Calu3 (cell line): ENCODE measurements at regions not wholly inside any gene's neighbourhood (a gene's known extent, or its start where the extent isn't known, plus 50 kb on each side); places are given as distances from the start of the nearest gene placed in this dataset.

ENCODE experiments used
- BruUV-seq: library from RNA; stranded (reverse); fragments of 400-500 nt; replicated peaks from 2 replicates; lab custom pipeline; 2021; lab: Mats Ljungman, UMichigan
- CTCF ChIA-PET: fragments of 300-600 bp; sonication (Branson Sonifier 250); formaldehyde crosslinking; loops from one replicate; lab custom pipeline; 2022; ENCODE audit warnings: antibody characterized with exemption; lab: Charles Lee
- DNase-seq: peaks from one replicate; pipeline ENCODE4 v3.0.0; 2022
- H3K27ac Mint-ChIP-seq: one replicate; pipeline ENCODE4 v1.8.0; 2022; ENCODE audit warnings: mixed read lengths; ENCODE audit not compliant: unreplicated experiment
- H3K27me3 Mint-ChIP-seq: one replicate; pipeline ENCODE4 v1.8.0; 2022; ENCODE audit warnings: mixed read lengths; ENCODE audit not compliant: unreplicated experiment
- H3K36me3 Mint-ChIP-seq: one replicate; pipeline ENCODE4 v1.8.0; 2022; ENCODE audit warnings: mild to moderate bottlenecking, moderate library complexity, mixed read lengths; ENCODE audit not compliant: insufficient read depth, unreplicated experiment
- H3K4me1 Mint-ChIP-seq: one replicate; pipeline ENCODE4 v1.8.0; 2022; ENCODE audit warnings: mild to moderate bottlenecking, low read depth, mixed read lengths; ENCODE audit not compliant: unreplicated experiment
- H3K4me3 Mint-ChIP-seq: one replicate; pipeline ENCODE4 v1.8.0; 2022; ENCODE audit warnings: mild to moderate bottlenecking, low read depth, moderate library complexity, mixed read lengths; ENCODE audit not compliant: unreplicated experiment
- H3K9me3 Mint-ChIP-seq: one replicate; pipeline ENCODE4 v1.8.0; 2022; ENCODE audit warnings: low read depth, mixed read lengths; ENCODE audit not compliant: unreplicated experiment
- CTCF ChIP-seq: fragments of 200-600 bp; IDR thresholded peaks from one replicate; pipeline ENCODE4 v1.8.0; 2022; ENCODE audit warnings: antibody characterized with exemption; ENCODE audit not compliant: unreplicated experiment
- intact Hi-C: fragments of 100-400 bp; cut with micrococcal nuclease; formaldehyde crosslinking; loops from one replicate; pipeline ENCODE4 v1.10.0; 2022; ENCODE audit not compliant: unreplicated experiment

- BruUV-seq, result no TSS peak
- no peak overlapping the region for H3K27ac Mint-ChIP-seq
- CTCF ChIA-PET, result no interaction called here
- DNase-seq, result no peak
- H3K36me3 Mint-ChIP-seq, result no peaks in the 10 kb centered on the region
- H3K4me1 Mint-ChIP-seq, result peaks cover 37% of the 10 kb centered on the region
- no peak overlapping the region for H3K4me3 Mint-ChIP-seq
- intact Hi-C loops, result loop anchor here (10.0 kb wide), 4 partner anchors 128 to 1142 kb away; no protein-coding TSS in a partner anchor
- no peaks in the 10 kb centered on the region for H3K27me3 Mint-ChIP-seq
- no peak for TF ChIP-seq CTCF
- H3K9me3 Mint-ChIP-seq, result no peaks in the 10 kb centered on the region
Measured at GRCh38 chr1:198082576-198082975, 74.2 kb upstream of the NEK7 start.

- no peak overlapping the region for H3K27ac Mint-ChIP-seq
- BruUV-seq, result no TSS peak
- TF ChIP-seq CTCF, result no peak
Measured at GRCh38 chr1:198083549-198083948, 73.2 kb upstream of the NEK7 start.

GRCh38 chr1:198084241-198084908, 72.4 kb upstream of the NEK7 start:
- BruUV-seq, result no TSS peak
- H3K27ac Mint-ChIP-seq, result no peak overlapping the region
- H3K9me3 Mint-ChIP-seq, result no peaks in the 10 kb centered on the region
- H3K4me3 Mint-ChIP-seq, result no peak overlapping the region
- intact Hi-C loops, result loop anchor here (10.0 kb wide), 4 partner anchors 130 to 1140 kb away; no protein-coding TSS in a partner anchor
- no peaks in the 10 kb centered on the region for H3K36me3 Mint-ChIP-seq
- CTCF ChIA-PET, result interaction anchor here (0.8 kb wide), 1 partner anchor 15 kb away, joined by 3 read pairs; no protein-coding TSS in a partner anchor
- no peak for DNase-seq
- H3K4me1 Mint-ChIP-seq, result peaks cover 46% of the 10 kb centered on the region
- H3K27me3 Mint-ChIP-seq, result no peaks in the 10 kb centered on the region
- TF ChIP-seq CTCF, result no peak

More at GRCh38 chr1:198083549-198083948, 73.2 kb upstream of the NEK7 start:
- intact Hi-C loops, result loop anchor here (10.0 kb wide), 4 partner anchors 129 to 1141 kb away; no protein-coding TSS in a partner anchor
- H3K36me3 Mint-ChIP-seq, result no peaks in the 10 kb centered on the region
- DNase-seq, result no peak
- CTCF ChIA-PET, result interaction anchor here (0.8 kb wide), 1 partner anchor 16 kb away, joined by 3 read pairs; no protein-coding TSS in a partner anchor
- no peak overlapping the region for H3K4me3 Mint-ChIP-seq
- H3K9me3 Mint-ChIP-seq, result no peaks in the 10 kb centered on the region
- H3K4me1 Mint-ChIP-seq, result peaks cover 47% of the 10 kb centered on the region
- no peaks in the 10 kb centered on the region for H3K27me3 Mint-ChIP-seq

- no TSS peak for BruUV-seq
- Mint-ChIP-seq H3K27me3 (no peaks in the 10 kb centered on the region), H3K4me1 (peaks cover 43% of the 10 kb centered on the region), H3K36me3 (no peaks in the 10 kb centered on the region), H3K4me3 (no peak overlapping the region), H3K27ac (peak overlapping the region; percentile 60), H3K9me3 (peaks cover 3% of the 10 kb centered on the region)
- intact Hi-C loops, result loop anchor here (5.0 to 10.0 kb wide), 6 partner anchors 131 to 1139 kb away; no protein-coding TSS in a partner anchor
- CTCF ChIA-PET, result interaction anchor here (1.0 to 1.7 kb wide), 3 partner anchors 36 to 91 kb away, joined by 3 to 4 read pairs (median 3); no protein-coding TSS in a partner anchor
- no peak for DNase-seq
- TF ChIP-seq CTCF, result no peak
Measured at GRCh38 chr1:198086051-198086745, 70.6 kb upstream of the NEK7 start.
